ENCODE measurements at regions not wholly inside any gene's neighbourhood (a gene's known extent, or its start where the extent isn't known, plus 50 kb on each side); places are given as distances from the start of the nearest gene placed in this dataset.
"Not testable (repeated sequence)": the region's sequence is repeated elsewhere in the genome, so short reads cannot be mapped to it uniquely, and the experiment has no call there.

- H3K4me1 ChIP-seq (replicated peaks in 1 of 4; ENCODE audit: control insufficient read depth in 3 of 4, insufficient read depth in 4 of 4, low read length in 3 of 4); H3K4me2 ChIP-seq (ENCODE audit: insufficient read depth in 1 of 2, low read depth in 2 of 2, low read length in 2 of 2); H2BK12ac ChIP-seq (ENCODE audit: low read depth, low read length); H2BK20ac ChIP-seq (ENCODE audit: low read length); H3K79me1 ChIP-seq (ENCODE audit: low read depth, low read length); H3K4ac ChIP-seq (replicated peaks; ENCODE audit: insufficient read length, low read depth, low read length); H3K36me3 ChIP-seq (ENCODE audit: control insufficient read depth in 2 of 4, insufficient read depth in 4 of 4, low read length in 3 of 4); H3K14ac ChIP-seq (ENCODE audit: insufficient read length); H3K18ac ChIP-seq (ENCODE audit: extremely low read depth, low read length); CTCF ChIA-PET (ENCODE audit: partially characterized antibody); H3K27me3 ChIP-seq (replicated peaks in 1 of 4; ENCODE audit: control insufficient read depth in 3 of 4, extremely low read depth in 1 of 4, insufficient read depth in 3 of 4, low read length in 3 of 4); H3K79me2 ChIP-seq (ENCODE audit: control insufficient read depth in 1 of 2, insufficient read depth in 2 of 2, low read length in 2 of 2); H3K56ac ChIP-seq (replicated peaks; ENCODE audit: insufficient read length, low read depth, low read length); H2AK5ac ChIP-seq (ENCODE audit: low read depth, low read length); H2AFZ ChIP-seq (ENCODE audit: low read length); DNase-seq (ENCODE audit: low read depth in 1 of 2, low spot score in 2 of 2); H3K23me2 ChIP-seq (ENCODE audit: low read depth, low read length); H3K23ac ChIP-seq (ENCODE audit: insufficient read length); H4K8ac ChIP-seq (ENCODE audit: extremely low read depth, insufficient read depth, low read length); H3K4me3 ChIP-seq (ENCODE audit: extremely low read depth in 1 of 4, insufficient read depth in 2 of 4, low read depth in 3 of 4, low read length in 4 of 4); POLR2A ChIA-PET (ENCODE audit: partially characterized antibody); H2BK120ac ChIP-seq (replicated peaks; ENCODE audit: low read depth, low read length); H3K27ac ChIP-seq (ENCODE audit: low read depth, low read length); H4K20me1 ChIP-seq (replicated peaks in 1 of 2; ENCODE audit: control insufficient read depth in 1 of 2, insufficient read depth in 2 of 2, low read length in 2 of 2); H4K91ac ChIP-seq (replicated peaks; ENCODE audit: insufficient read length, low read length); H3K9ac ChIP-seq (replicated peaks in 1 of 4; ENCODE audit: extremely low read depth in 1 of 4, low read depth in 3 of 4, low read length in 3 of 4); H2BK5ac ChIP-seq (ENCODE audit: low read depth, low read length); FAIRE-seq; H4K5ac ChIP-seq (ENCODE audit: insufficient read length, low read depth, low read length); H2BK15ac ChIP-seq (ENCODE audit: low read length): not testable (repeated sequence)
- WGBS, 2 experiments (ENCODE audit: extremely low coverage in 1 of 2, insufficient coverage in 1 of 2, insufficient read length in 1 of 2, insufficient replicate concordance in 2 of 2, low coverage in 1 of 2, low lambda C conversion rate in 2 of 2, missing lambda C conversion rate in 1 of 2) = 75% methylated on average over 7 of the region's 7 CpGs; no CpG with 5 or more reads in 1 of the 2 experiments
- peaks cover 67 to 70% of the 10 kb centered on the region in 2 experiments for H3K9me3 ChIP-seq (ENCODE audit: insufficient read depth in 2 of 2, low read depth in 1 of 2, low read length in 1 of 2)
Measured at GRCh38 chr20:30824666-30825065, 432.8 kb upstream of the DEFB115 start.

- H3K9ac ChIP-seq (replicated peaks in 1 of 4; ENCODE audit: extremely low read depth in 1 of 4, low read depth in 3 of 4, low read length in 3 of 4); H3K4me2 ChIP-seq (ENCODE audit: insufficient read depth in 1 of 2, low read depth in 2 of 2, low read length in 2 of 2); H2BK20ac ChIP-seq (ENCODE audit: low read length); H3K36me3 ChIP-seq (ENCODE audit: control insufficient read depth in 2 of 4, insufficient read depth in 4 of 4, low read length in 3 of 4); H2AFZ ChIP-seq (ENCODE audit: low read length); POLR2A ChIA-PET (ENCODE audit: partially characterized antibody); H3K4me1 ChIP-seq (replicated peaks in 1 of 4; ENCODE audit: control insufficient read depth in 3 of 4, insufficient read depth in 4 of 4, low read length in 3 of 4); H3K14ac ChIP-seq (ENCODE audit: insufficient read length); H4K20me1 ChIP-seq (replicated peaks in 1 of 2; ENCODE audit: control insufficient read depth in 1 of 2, insufficient read depth in 2 of 2, low read length in 2 of 2); H3K23ac ChIP-seq (ENCODE audit: insufficient read length); H3K4ac ChIP-seq (replicated peaks; ENCODE audit: insufficient read length, low read depth, low read length); FAIRE-seq; CTCF ChIA-PET (ENCODE audit: partially characterized antibody); H2BK12ac ChIP-seq (ENCODE audit: low read depth, low read length); H3K79me1 ChIP-seq (ENCODE audit: low read depth, low read length); H4K5ac ChIP-seq (ENCODE audit: insufficient read length, low read depth, low read length); H2AK5ac ChIP-seq (ENCODE audit: low read depth, low read length); H3K56ac ChIP-seq (replicated peaks; ENCODE audit: insufficient read length, low read depth, low read length); H3K4me3 ChIP-seq (ENCODE audit: extremely low read depth in 1 of 4, insufficient read depth in 2 of 4, low read depth in 3 of 4, low read length in 4 of 4); H3K27me3 ChIP-seq (replicated peaks in 1 of 4; ENCODE audit: control insufficient read depth in 3 of 4, extremely low read depth in 1 of 4, insufficient read depth in 3 of 4, low read length in 3 of 4); H4K91ac ChIP-seq (replicated peaks; ENCODE audit: insufficient read length, low read length); H3K79me2 ChIP-seq (ENCODE audit: control insufficient read depth in 1 of 2, insufficient read depth in 2 of 2, low read length in 2 of 2); H2BK5ac ChIP-seq (ENCODE audit: low read depth, low read length); H2BK120ac ChIP-seq (replicated peaks; ENCODE audit: low read depth, low read length); H3K23me2 ChIP-seq (ENCODE audit: low read depth, low read length); DNase-seq (ENCODE audit: low read depth in 1 of 2, low spot score in 2 of 2); H3K27ac ChIP-seq (ENCODE audit: low read depth, low read length); H3K18ac ChIP-seq (ENCODE audit: extremely low read depth, low read length); H4K8ac ChIP-seq (ENCODE audit: extremely low read depth, insufficient read depth, low read length); H2BK15ac ChIP-seq (ENCODE audit: low read length): not testable (repeated sequence)
- 77% methylated on average over 5 of the region's 5 CpGs; no CpG with 5 or more reads in 1 of the 2 experiments for WGBS, 2 experiments (ENCODE audit: extremely low coverage in 1 of 2, insufficient coverage in 1 of 2, insufficient read length in 1 of 2, insufficient replicate concordance in 2 of 2, low coverage in 1 of 2, low lambda C conversion rate in 2 of 2, missing lambda C conversion rate in 1 of 2)
- H3K9me3 ChIP-seq (ENCODE audit: insufficient read depth in 2 of 2, low read depth in 1 of 2, low read length in 1 of 2) = peaks cover 12 to 32% of the 10 kb centered on the region in 2 experiments; a peak in 2 of 4 replicates
Measured at GRCh38 chr20:30845923-30846322, 411.5 kb upstream of the DEFB115 start.

Data from H1 (cell line).